ENCODE measurements at regions not wholly inside any gene's neighbourhood (a gene's known extent, or its start where the extent isn't known, plus 50 kb on each side); places are given as distances from the start of the nearest gene placed in this dataset.
A peak's percentile ranks its signal among the peaks of the same experiment; 100 is the strongest.

- H3K9me3 ChIP-seq (replicated peaks; ENCODE audit: control insufficient read depth, insufficient read depth, low read depth, low read length) = no peaks in the 10 kb centered on the region
- peaks cover 4 to 13% of the 10 kb centered on the region in 2 experiments; a peak in 4 of 5 replicates for H3K4me1 ChIP-seq (replicated peaks in 1 of 2; ENCODE audit: control insufficient read depth in 2 of 2, insufficient read depth in 2 of 2, low read length in 2 of 2)
- 72% methylated on average over 28 of the region's 28 CpGs for WGBS (ENCODE audit: insufficient coverage, low coverage, missing lambda C conversion rate)
- no peaks in the 10 kb centered on the region for H3K36me3 ChIP-seq (ENCODE audit: control insufficient read depth, insufficient read depth, low read length)
- no peaks in the 10 kb centered on the region for H3K79me2 ChIP-seq (ENCODE audit: control insufficient read depth, insufficient read depth, low read length)
- in situ Hi-C loops (cut with MboI) (no loop called here), intact Hi-C loops (cut with micrococcal nuclease) (no loop called here)
- no peaks in the 10 kb centered on the region for H4K20me1 ChIP-seq (replicated peaks; ENCODE audit: control insufficient read depth, insufficient read depth, low read length)
- H3K9ac ChIP-seq (ENCODE audit: insufficient read depth in 1 of 2, low read depth in 2 of 2, low read length in 2 of 2) = peak overlapping the region in 1 of 2 experiments; percentile 37; a peak in 1 of 4 replicates
- H3K4me3 ChIP-seq = no peak overlapping the region
- H2AFZ ChIP-seq (ENCODE audit: low read depth, low read length) = peak overlapping the region; percentile 74
- H3K27me3 ChIP-seq (ENCODE audit: control insufficient read depth in 2 of 2, insufficient read depth in 2 of 2, low read length in 2 of 2) = no peaks in the 10 kb centered on the region
- no TSS peak for BruUV-seq (replicated peaks)
- TF ChIP-seq, protein P1, sequence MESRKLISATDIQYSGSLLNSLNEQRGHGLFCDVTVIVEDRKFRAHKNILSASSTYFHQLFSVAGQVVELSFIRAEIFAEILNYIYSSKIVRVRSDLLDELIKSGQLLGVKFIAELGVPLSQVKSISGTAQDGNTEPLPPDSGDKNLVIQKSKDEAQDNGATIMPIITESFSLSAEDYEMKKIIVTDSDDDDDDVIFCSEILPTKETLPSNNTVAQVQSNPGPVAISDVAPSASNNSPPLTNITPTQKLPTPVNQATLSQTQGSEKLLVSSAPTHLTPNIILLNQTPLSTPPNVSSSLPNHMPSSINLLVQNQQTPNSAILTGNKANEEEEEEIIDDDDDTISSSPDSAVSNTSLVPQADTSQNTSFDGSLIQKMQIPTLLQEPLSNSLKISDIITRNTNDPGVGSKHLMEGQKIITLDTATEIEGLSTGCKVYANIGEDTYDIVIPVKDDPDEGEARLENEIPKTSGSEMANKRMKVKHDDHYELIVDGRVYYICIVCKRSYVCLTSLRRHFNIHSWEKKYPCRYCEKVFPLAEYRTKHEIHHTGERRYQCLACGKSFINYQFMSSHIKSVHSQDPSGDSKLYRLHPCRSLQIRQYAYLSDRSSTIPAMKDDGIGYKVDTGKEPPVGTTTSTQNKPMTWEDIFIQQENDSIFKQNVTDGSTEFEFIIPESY (CRISPR knock-in tag; IDR thresholded peaks at IDR 0.05) = peak; percentile 18; the same call in 1 of the 2 replicates
- TF ChIP-seq ATF7 (IDR thresholded peaks at IDR 0.05) = no peak
- ChIA-PET POLR2A (interaction anchor here (1.1 to 1.2 kb wide), 3 partner anchors 10 to 56 kb away, joined by 4 to 6 read pairs (median 4); no protein-coding TSS in a partner anchor), CTCF (ENCODE audit: low intra/inter-chr PET ratio) (no interaction called here)
- no peak overlapping the region for H3K27ac ChIP-seq (ENCODE audit: extremely low read depth, low read depth, low read length)
- no peak for FAIRE-seq
- DNase-seq (ENCODE audit: extremely low read depth in 1 of 4, low spot score in 3 of 4) = no peak
- H3K4me2 ChIP-seq (ENCODE audit: insufficient read depth, low read length) = no peak overlapping the region
- H3K9me1 ChIP-seq (ENCODE audit: control insufficient read depth, insufficient read depth, low read length) = no peaks in the 10 kb centered on the region
- no peak; the same call in 2 of the 3 replicates for ATAC-seq
These were observed 95.5 kb downstream of the MAP3K8 start for GRCh38 chr10:30529373-30529998.

DNA sequence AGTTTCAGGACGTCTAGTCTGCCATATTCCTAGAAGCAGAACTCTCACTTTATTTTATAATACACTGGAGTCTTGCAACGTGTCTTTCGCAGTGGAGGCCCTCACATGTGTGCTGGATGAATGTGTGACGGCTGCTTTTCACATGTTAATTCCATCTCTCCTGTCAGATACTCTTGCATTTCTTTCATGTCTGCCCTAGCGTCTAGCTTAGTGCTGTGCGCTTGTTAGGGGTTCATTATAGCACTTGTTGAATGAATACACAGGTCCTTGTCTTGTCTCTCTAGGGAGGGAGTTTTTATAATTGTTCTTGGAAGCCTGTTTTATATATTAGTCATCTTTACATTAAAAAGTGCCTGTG, 94.4 kb downstream of the MAP3K8 start:
- no peaks in the 10 kb centered on the region for H3K27me3 ChIP-seq (ENCODE audit: control insufficient read depth in 2 of 2, insufficient read depth in 2 of 2, low read length in 2 of 2)
- no peaks in the 10 kb centered on the region for H3K36me3 ChIP-seq (ENCODE audit: control insufficient read depth, insufficient read depth, low read length)
- WGBS (ENCODE audit: insufficient coverage, low coverage, missing lambda C conversion rate) = 68% methylated on average over 6 of the region's 6 CpGs
- DNase-seq (ENCODE audit: extremely low read depth in 1 of 4, low spot score in 3 of 4) (no peak), FAIRE-seq (no peak), ATAC-seq (no peak; the same call in 2 of the 3 replicates)
- H3K9me3 ChIP-seq (replicated peaks; ENCODE audit: control insufficient read depth, insufficient read depth, low read depth, low read length) = no peaks in the 10 kb centered on the region
- ChIA-PET CTCF (ENCODE audit: low intra/inter-chr PET ratio) (no interaction called here), POLR2A (interaction anchor here (0.6 kb wide), 1 partner anchor 91 kb away, joined by 3 read pairs; no protein-coding TSS in a partner anchor)
- H4K20me1 ChIP-seq (replicated peaks; ENCODE audit: control insufficient read depth, insufficient read depth, low read length) = no peaks in the 10 kb centered on the region
- no peak overlapping the region for H3K4me2 ChIP-seq (ENCODE audit: insufficient read depth, low read length)
- TF ChIP-seq ZNF551 (CRISPR knock-in tag; IDR thresholded peaks at IDR 0.05) (no peak), POU5F1 (IDR thresholded peaks at IDR 0.05; ENCODE audit: borderline replicate concordance, low read depth, low read length, partially characterized antibody) (no peak), ZNF174 (CRISPR knock-in tag; IDR thresholded peaks at IDR 0.05) (no peak), MED1 (CRISPR knock-in tag; IDR thresholded peaks at IDR 0.05; ENCODE audit: borderline replicate concordance) (no peak), RFX5 (IDR thresholded peaks at IDR 0.05; ENCODE audit: low read depth, low read length) (no peak), GTF2F1 (IDR thresholded peaks at IDR 0.05; ENCODE audit: low read depth, low read length) (no peak), ZNF140 (CRISPR knock-in tag; IDR thresholded peaks at IDR 0.05) (no peak), ZNF668 (CRISPR knock-in tag; IDR thresholded peaks at IDR 0.05) (no peak), ZNF77 (CRISPR knock-in tag; IDR thresholded peaks at IDR 0.05) (no peak), HIVEP1 (CRISPR knock-in tag; IDR thresholded peaks at IDR 0.05) (no peak)
- no TSS peak for BruUV-seq (replicated peaks)
- H3K9ac ChIP-seq (ENCODE audit: insufficient read depth in 1 of 2, low read depth in 2 of 2, low read length in 2 of 2) = no peak overlapping the region
- H3K4me1 ChIP-seq (replicated peaks in 1 of 2; ENCODE audit: control insufficient read depth in 2 of 2, insufficient read depth in 2 of 2, low read length in 2 of 2) = peaks cover 4 to 13% of the 10 kb centered on the region in 2 experiments; a peak in 4 of 5 replicates
- in situ Hi-C loops (cut with MboI) = no loop called here
- no peaks in the 10 kb centered on the region for H3K9me1 ChIP-seq (ENCODE audit: control insufficient read depth, insufficient read depth, low read length)
- intact Hi-C loops (cut with micrococcal nuclease) = no loop called here
- H3K4me3 ChIP-seq = no peak overlapping the region
- no peaks in the 10 kb centered on the region for H3K79me2 ChIP-seq (ENCODE audit: control insufficient read depth, insufficient read depth, low read length)
- H3K27ac ChIP-seq (ENCODE audit: extremely low read depth, low read depth, low read length) = no peak overlapping the region
- peak overlapping the region; percentile 75; the same call in 1 of the 2 replicates for H2AFZ ChIP-seq (ENCODE audit: low read depth, low read length)

Measured in K562 (cell line).